ENCODE measurements at regions not wholly inside any gene's neighbourhood (a gene's known extent, or its start where the extent isn't known, plus 50 kb on each side); places are given as distances from the start of the nearest gene placed in this dataset.
"Not testable (repeated sequence)": the region's sequence is repeated elsewhere in the genome, so short reads cannot be mapped to it uniquely, and the experiment has no call there.

- not testable (repeated sequence) for TF ChIP-seq CTCF (conservative IDR thresholded peaks at IDR 0.05 in 1 of 2, IDR thresholded peaks at IDR 0.05 in 1 of 2; ENCODE audit: extremely low read depth in 1 of 2, insufficient read depth in 1 of 2, low read depth in 1 of 2, low read length in 2 of 2); EZH2 (IDR thresholded peaks at IDR 0.05; ENCODE audit: borderline replicate concordance, low read length)
Observed at GRCh38 chr1:157446356-157446755, 106.0 kb downstream of the FCRL5 start.
